22Rv1 (cell line): ENCODE measurements at regions not wholly inside any gene's neighbourhood (a gene's known extent, or its start where the extent isn't known, plus 50 kb on each side); places are given as distances from the start of the nearest gene placed in this dataset.

Experiments
- ZFX ChIP-seq: fragments of 450-650 bp; IDR thresholded peaks from 2 replicates; pipeline ENCODE4 v1.6.1; 2017; ENCODE audit warnings: antibody characterized with exemption, borderline replicate concordance
- TF ChIP-seq, protein P1 (sequence below): fragments of 450-650 bp; IDR thresholded peaks from 2 replicates; pipeline ENCODE4 v1.5.1; 2017; ENCODE audit warnings: mild to moderate bottlenecking

DNA sequence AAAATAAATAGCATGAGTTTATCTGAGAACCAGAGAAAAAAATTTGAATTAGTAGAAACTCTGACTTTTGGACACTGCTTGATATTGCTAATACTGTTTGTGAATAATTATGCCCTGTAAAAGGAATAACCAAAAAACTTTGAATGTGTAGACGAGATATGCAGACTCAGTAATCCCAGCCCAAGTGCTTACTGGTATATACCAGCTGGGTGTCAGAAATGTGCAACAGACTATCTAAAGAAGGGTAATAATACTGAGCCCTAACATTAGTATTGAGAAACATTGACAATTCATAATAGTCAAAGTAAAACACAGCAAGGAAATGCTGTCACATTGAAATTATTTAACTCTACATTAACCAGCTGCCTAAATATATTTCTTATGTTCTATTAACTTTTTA, 60.5 kb upstream of the ZC3H15 start:
- TF ChIP-seq, protein P1, sequence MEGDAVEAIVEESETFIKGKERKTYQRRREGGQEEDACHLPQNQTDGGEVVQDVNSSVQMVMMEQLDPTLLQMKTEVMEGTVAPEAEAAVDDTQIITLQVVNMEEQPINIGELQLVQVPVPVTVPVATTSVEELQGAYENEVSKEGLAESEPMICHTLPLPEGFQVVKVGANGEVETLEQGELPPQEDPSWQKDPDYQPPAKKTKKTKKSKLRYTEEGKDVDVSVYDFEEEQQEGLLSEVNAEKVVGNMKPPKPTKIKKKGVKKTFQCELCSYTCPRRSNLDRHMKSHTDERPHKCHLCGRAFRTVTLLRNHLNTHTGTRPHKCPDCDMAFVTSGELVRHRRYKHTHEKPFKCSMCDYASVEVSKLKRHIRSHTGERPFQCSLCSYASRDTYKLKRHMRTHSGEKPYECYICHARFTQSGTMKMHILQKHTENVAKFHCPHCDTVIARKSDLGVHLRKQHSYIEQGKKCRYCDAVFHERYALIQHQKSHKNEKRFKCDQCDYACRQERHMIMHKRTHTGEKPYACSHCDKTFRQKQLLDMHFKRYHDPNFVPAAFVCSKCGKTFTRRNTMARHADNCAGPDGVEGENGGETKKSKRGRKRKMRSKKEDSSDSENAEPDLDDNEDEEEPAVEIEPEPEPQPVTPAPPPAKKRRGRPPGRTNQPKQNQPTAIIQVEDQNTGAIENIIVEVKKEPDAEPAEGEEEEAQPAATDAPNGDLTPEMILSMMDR, result no peak
- TF ChIP-seq ZFX, result no peak
